C4-2B (cell line): ENCODE measurements at regions not wholly inside any gene's neighbourhood (a gene's known extent, or its start where the extent isn't known, plus 50 kb on each side); places are given as distances from the start of the nearest gene placed in this dataset.

Experiments
- H3K27ac ChIP-seq: fragments of 450-650 bp; 2 replicates; pipeline ENCODE4 v1.5.1; 2017
- ZFX ChIP-seq: fragments of 450-650 bp; IDR thresholded peaks from 2 replicates; pipeline ENCODE4 v1.6.1; 2017
- TF ChIP-seq, protein P1 (sequence below): fragments of 450-650 bp; conservative IDR thresholded peaks from 2 replicates; pipeline ENCODE4 v1.5.1; 2017; ENCODE audit warnings: mild to moderate bottlenecking

DNA sequence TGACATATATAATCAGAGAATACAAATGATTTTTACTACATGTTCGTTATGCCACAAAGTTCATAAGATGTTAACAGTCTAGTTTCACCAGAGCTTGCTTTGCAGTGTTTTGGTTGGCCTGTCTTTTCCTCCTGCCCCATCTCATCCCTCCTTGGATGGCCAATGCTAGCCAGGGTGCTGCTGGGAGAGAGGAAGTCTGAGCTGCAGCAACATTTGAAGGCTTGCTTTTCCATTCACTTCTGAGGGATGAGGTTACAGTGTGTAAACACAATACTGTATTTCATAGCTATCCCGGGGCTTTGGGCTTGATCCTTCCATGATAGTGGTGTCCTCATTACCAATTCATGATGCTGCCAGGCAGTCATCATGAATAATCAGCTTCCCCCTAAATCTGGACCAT lies 170.5 kb downstream of the RAB11FIP2 start:
- no peak for TF ChIP-seq ZFX
- TF ChIP-seq, protein P1, sequence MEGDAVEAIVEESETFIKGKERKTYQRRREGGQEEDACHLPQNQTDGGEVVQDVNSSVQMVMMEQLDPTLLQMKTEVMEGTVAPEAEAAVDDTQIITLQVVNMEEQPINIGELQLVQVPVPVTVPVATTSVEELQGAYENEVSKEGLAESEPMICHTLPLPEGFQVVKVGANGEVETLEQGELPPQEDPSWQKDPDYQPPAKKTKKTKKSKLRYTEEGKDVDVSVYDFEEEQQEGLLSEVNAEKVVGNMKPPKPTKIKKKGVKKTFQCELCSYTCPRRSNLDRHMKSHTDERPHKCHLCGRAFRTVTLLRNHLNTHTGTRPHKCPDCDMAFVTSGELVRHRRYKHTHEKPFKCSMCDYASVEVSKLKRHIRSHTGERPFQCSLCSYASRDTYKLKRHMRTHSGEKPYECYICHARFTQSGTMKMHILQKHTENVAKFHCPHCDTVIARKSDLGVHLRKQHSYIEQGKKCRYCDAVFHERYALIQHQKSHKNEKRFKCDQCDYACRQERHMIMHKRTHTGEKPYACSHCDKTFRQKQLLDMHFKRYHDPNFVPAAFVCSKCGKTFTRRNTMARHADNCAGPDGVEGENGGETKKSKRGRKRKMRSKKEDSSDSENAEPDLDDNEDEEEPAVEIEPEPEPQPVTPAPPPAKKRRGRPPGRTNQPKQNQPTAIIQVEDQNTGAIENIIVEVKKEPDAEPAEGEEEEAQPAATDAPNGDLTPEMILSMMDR: no peak
- no peak overlapping the region for H3K27ac ChIP-seq

DNA sequence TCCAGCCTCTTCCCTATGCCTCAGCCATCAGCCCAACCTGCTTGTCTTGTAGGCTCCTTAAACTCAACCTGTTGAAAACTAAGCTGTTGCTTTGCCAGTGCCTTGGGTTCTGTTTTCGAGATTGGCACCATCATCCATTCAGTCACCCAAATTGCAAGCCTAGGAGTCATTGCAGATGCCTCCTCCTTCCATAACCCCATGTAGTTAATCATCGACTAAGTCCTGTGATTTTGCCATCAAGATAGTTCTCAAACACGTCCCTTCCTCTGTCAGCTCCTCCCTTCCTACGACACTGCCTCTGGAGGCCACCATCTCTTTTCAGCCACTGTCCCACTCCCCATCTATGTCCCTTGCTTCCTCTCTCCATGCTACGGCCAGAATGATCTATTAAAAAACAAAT lies 168.1 kb downstream of the RAB11FIP2 start:
- H3K27ac ChIP-seq: no peak overlapping the region
- TF ChIP-seq ZFX: no peak
- TF ChIP-seq, protein P1: no peak

DNA sequence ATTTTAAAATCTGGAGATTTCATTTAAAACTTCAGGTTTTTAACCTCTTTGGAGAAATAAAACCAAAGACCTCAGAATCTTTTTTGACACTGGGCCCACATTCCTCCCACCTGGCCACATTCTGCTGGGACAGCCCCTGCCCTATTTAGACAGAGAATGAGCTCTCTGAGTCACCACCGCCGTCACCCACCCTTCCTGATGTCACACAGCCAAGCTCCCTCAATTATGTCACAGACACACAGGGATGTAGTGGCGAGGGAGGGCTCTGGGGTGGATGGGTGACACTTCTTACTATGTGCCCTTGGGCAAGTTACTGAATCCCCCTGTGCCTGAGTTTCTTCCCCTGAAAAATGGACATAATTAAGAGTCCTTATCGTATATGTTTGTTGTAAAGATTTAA lies 162.6 kb downstream of the RAB11FIP2 start:
- no peak overlapping the region for H3K27ac ChIP-seq
- TF ChIP-seq, protein P1: no peak
- TF ChIP-seq ZFX: no peak

DNA sequence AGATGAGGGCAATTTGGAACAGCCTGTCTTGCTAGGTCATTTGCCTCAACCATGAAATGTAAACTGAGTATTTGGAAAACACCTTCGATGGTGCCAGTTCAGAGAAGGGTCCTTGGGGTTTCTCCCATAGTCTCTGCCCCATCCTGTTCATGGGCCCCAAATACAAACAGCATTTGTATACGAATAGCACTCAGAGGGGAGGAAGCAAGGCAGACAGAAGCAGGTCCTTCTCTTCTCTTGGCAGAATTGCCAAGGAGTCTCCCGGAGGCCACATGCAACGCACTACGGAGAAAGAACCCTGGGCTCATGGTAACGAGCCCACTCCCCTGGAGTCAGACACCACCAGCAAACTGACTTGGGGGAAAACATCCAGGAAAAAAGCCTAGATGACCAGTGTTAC lies 162.1 kb downstream of the RAB11FIP2 start:
- TF ChIP-seq, protein P1: no peak
- TF ChIP-seq ZFX: no peak
- H3K27ac ChIP-seq: no peak overlapping the region

DNA sequence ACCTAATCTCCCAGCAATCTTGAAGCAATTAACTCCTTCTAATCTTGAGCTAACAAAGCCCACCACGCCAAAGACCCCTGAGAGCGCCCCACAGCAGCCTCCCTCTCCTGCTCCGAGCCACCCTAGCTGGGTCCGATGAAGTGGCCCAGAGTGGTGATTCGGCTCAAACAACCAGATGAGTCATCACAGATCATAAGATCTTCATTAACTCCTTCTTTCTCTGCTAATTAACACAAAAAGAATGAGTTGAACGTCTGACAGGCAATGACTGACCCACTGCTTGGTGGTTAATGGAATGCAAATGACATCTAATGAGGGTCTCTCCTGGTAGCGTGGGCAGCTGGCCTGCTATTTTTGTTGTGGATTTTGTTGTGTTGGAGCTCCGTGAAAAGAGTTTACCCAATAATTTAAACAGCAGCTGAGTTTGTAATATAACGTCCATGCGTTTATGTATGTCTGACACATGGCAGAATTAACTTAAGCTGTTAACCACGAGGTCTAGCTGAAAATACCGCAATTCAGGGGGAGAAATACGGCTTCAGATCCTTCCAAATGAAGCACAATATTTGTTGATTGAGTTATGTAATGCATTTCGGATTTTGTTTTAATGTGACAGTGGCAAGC lies 161.4 kb downstream of the RAB11FIP2 start:
- no peak overlapping the region for H3K27ac ChIP-seq
- TF ChIP-seq, protein P1: no peak
- no peak for TF ChIP-seq ZFX

DNA sequence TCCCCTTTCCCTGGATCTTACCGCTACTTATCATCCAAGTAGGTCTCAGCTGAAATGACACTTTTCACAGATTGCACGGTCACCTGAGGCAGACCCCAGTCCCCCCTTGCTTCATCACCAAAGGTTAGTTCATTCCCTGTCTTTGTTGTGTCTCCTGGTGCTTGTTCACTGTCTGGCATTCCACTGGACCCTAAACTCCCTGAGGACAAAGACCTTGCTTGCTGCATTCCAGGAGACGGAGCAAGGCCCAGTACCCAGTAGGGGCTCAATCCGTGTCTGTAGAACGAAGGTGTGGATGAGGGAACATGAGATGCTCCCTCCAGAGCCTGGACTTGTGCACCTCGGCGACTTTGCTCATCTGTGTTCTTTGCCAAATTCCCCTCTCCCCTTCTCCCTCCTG lies 160.0 kb downstream of the RAB11FIP2 start:
- TF ChIP-seq, protein P1: no peak
- TF ChIP-seq ZFX: no peak
- no peak overlapping the region for H3K27ac ChIP-seq

DNA sequence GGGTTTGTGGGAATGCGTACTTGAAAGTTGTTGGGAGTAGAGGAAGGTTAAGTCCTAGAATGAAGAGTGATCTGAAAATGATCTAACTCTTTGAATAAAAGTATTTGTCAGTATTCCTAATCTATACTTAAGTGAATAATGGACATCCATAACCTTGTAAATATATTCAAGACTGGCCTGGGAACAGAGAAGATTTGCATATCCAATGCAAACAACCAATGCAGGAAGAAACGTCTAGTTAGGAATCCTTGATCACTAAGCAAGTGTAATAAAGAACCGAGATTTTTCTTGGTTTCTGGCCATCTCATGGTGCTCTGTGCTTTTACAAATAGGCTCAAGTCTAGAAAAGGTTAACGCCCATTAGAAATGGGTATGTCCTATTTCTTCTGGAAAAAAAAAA lies 157.1 kb downstream of the RAB11FIP2 start:
- no peak overlapping the region for H3K27ac ChIP-seq
- no peak for TF ChIP-seq ZFX
- TF ChIP-seq, protein P1: no peak
